ENCODE measurements at regions not wholly inside any gene's neighbourhood (a gene's known extent, or its start where the extent isn't known, plus 50 kb on each side); places are given as distances from the start of the nearest gene placed in this dataset.

GRCh38 chrX:39909996-39910395 is 187.8 kb downstream of the BCOR start:
- H3K27me3 ChIP-seq, result peaks cover 0 to 15% (median 0%) of the 10 kb centered on the region in 7 donors
- no peak for TF ChIP-seq CTCF (IDR thresholded peaks at IDR 0.05)
- no peaks in the 10 kb centered on the region for H3K36me3 ChIP-seq
- DNase-seq (no peak), ATAC-seq (no peak)
- 91 to 93% methylated on average over 5 of the region's 5 CpGs for WGBS, 2 donors
- H3K4me1 ChIP-seq, result peaks cover 0 to 37% (median 5%) of the 10 kb centered on the region in 9 donors
- no peak overlapping the region for H3K4me3 ChIP-seq
- H3K27ac ChIP-seq, result no peak overlapping the region
- intact Hi-C loops (cut with DNase I), result loop anchor here in 4 of 10 donors (10.0 kb wide), 3 partner anchors 95 to 105 kb away; no protein-coding TSS in a partner anchor
- H3K9me3 ChIP-seq, result no peaks in the 10 kb centered on the region

- Histone ChIP-seq H3K4me1 (peaks cover 0 to 30% (median 4%) of the 10 kb centered on the region in 9 donors), H3K36me3 (no peaks in the 10 kb centered on the region), H3K4me3 (no peak overlapping the region), H3K9me3 (no peaks in the 10 kb centered on the region), H3K27me3 (peaks cover 0 to 9% (median 0%) of the 10 kb centered on the region in 7 donors), H3K27ac (no peak overlapping the region)
- peak in 2 of 8 donors; percentile 22 to 41 for ATAC-seq
- WGBS, 2 donors, result 65 to 77% methylated on average over 14 to 17 of the region's 17 CpGs
- no peak for TF ChIP-seq CTCF (IDR thresholded peaks at IDR 0.05)
- DNase-seq, result no peak
- intact Hi-C loops (cut with DNase I), result no loop called here
Measured at GRCh38 chrX:39910651-39911050, 187.1 kb downstream of the BCOR start.

GRCh38 chrX:39911278-39911897 is 186.4 kb downstream of the BCOR start:
- H3K4me3 ChIP-seq, result no peak overlapping the region
- ATAC-seq, result no peak
- no peak for TF ChIP-seq CTCF (IDR thresholded peaks at IDR 0.05)
- H3K27me3 ChIP-seq, result peaks cover 0 to 9% (median 0%) of the 10 kb centered on the region in 7 donors
- H3K9me3 ChIP-seq, result no peaks in the 10 kb centered on the region
- DNase-seq, result no peak
- 77 to 78% methylated on average over 14 of the region's 14 CpGs for WGBS, 2 donors
- H3K27ac ChIP-seq, result no peak overlapping the region
- H3K4me1 ChIP-seq, result peaks cover 0 to 24% (median 0%) of the 10 kb centered on the region in 9 donors
- no peaks in the 10 kb centered on the region for H3K36me3 ChIP-seq
- intact Hi-C loops (cut with DNase I), result no loop called here

- intact Hi-C loops (cut with DNase I), result no loop called here
- H3K27me3 ChIP-seq, result peaks cover 0 to 9% (median 0%) of the 10 kb centered on the region in 7 donors
- no peak for DNase-seq
- peaks cover 0 to 17% (median 0%) of the 10 kb centered on the region in 9 donors for H3K4me1 ChIP-seq
- no peak overlapping the region for H3K4me3 ChIP-seq
- no peak for ATAC-seq
- 65 to 77% methylated on average over 7 of the region's 7 CpGs for WGBS, 2 donors
- H3K36me3 ChIP-seq, result no peaks in the 10 kb centered on the region
- H3K9me3 ChIP-seq, result no peaks in the 10 kb centered on the region
- no peak overlapping the region for H3K27ac ChIP-seq
- TF ChIP-seq CTCF (IDR thresholded peaks at IDR 0.05), result no peak
Measured at GRCh38 chrX:39912126-39912525, 185.6 kb downstream of the BCOR start.

Data from heart right ventricle (tissue), 16 donors.